OCI-LY1 (cell line): ENCODE measurements at regions not wholly inside any gene's neighbourhood (a gene's known extent, or its start where the extent isn't known, plus 50 kb on each side); places are given as distances from the start of the nearest gene placed in this dataset.

ENCODE experiments used
- H2AFZ ChIP-seq: fragments of 200-600 bp; sonication (generic), shearing (Covaris generic); 2 replicates; pipeline ENCODE4 v1.6.0; 2014; ENCODE audit warnings: antibody characterized with exemption, mild to moderate bottlenecking, low read length
- H3F3A ChIP-seq: fragments of 200-600 bp; sonication (generic), shearing (Covaris generic); 2 replicates; pipeline ENCODE4 v1.6.0; 2014; ENCODE audit warnings: mild to moderate bottlenecking, antibody characterized with exemption, low read length, moderate library complexity; ENCODE audit not compliant: insufficient read depth
- H3K27ac ChIP-seq: fragments of 200-600 bp; sonication (generic); 2 replicates; pipeline ENCODE4 v1.5.1; 2014; ENCODE audit warnings: low read length, mixed run types, mild to moderate bottlenecking, low read depth; ENCODE audit not compliant: poor library complexity, severe bottlenecking
- H3K27me3 ChIP-seq: fragments of 200-600 bp; sonication (generic); 2 replicates; pipeline ENCODE4 v1.6.0; 2014; ENCODE audit warnings: antibody characterized with exemption, mild to moderate bottlenecking, low read length, moderate library complexity; ENCODE audit not compliant: insufficient read depth
- H3K36me3 ChIP-seq: fragments of 200-600 bp; sonication (generic); 2 replicates; pipeline ENCODE4 v1.6.1; 2014; ENCODE audit warnings: mild to moderate bottlenecking, antibody characterized with exemption, low read length, moderate library complexity, mixed read lengths; ENCODE audit not compliant: insufficient read depth
- H3K4me1 ChIP-seq: fragments of 200-600 bp; sonication (generic); 2 replicates; pipeline ENCODE4 v1.5.1; 2014; ENCODE audit warnings: mild to moderate bottlenecking, low read length, moderate library complexity; ENCODE audit not compliant: insufficient read depth, severe bottlenecking
- H3K4me2 ChIP-seq: fragments of 200-600 bp; sonication (generic), shearing (Covaris generic); 2 replicates; pipeline ENCODE4 v1.6.1; 2014; ENCODE audit warnings: low read length
- H3K4me3 ChIP-seq: fragments of 200-600 bp; sonication (generic); 2 replicates; pipeline ENCODE4 v1.5.1; 2014; ENCODE audit warnings: low read length, low read depth, mild to moderate bottlenecking, mixed read lengths; ENCODE audit not compliant: poor library complexity, severe bottlenecking
- H3K79me2 ChIP-seq: fragments of 200-600 bp; shearing (Covaris generic); 2 replicates; pipeline ENCODE4 v1.6.1; 2016; ENCODE audit warnings: mixed run types, low read length, mixed read lengths; ENCODE audit not compliant: insufficient read depth
- H3K9ac ChIP-seq: fragments of 200-600 bp; sonication (generic), shearing (Covaris generic); 2 replicates; pipeline ENCODE4 v1.6.1; 2014; ENCODE audit warnings: mild to moderate bottlenecking, low read length, mixed read lengths
- H3K9me2 ChIP-seq: fragments of 200-600 bp; sonication (generic), shearing (Covaris generic); 2 replicates; pipeline ENCODE4 v1.6.1; 2014; ENCODE audit warnings: low read depth, mild to moderate bottlenecking, low read length, mixed read lengths
- H3K9me3 ChIP-seq: fragments of 200-600 bp; shearing (Covaris generic); 2 replicates; pipeline ENCODE4 v1.6.1; 2014; ENCODE audit warnings: low read length, mixed read lengths
- H4K20me1 ChIP-seq: fragments of 200-600 bp; sonication (generic), shearing (Covaris generic); 2 replicates; pipeline ENCODE4 v1.6.0; 2016; ENCODE audit warnings: mild to moderate bottlenecking, low read length; ENCODE audit not compliant: insufficient read depth
- CTCF ChIP-seq: fragments of 200-600 bp; sonication (generic), shearing (Covaris generic); IDR thresholded peaks from 2 replicates; pipeline ENCODE4 v1.5.1; 2017; ENCODE audit warnings: mild to moderate bottlenecking, antibody characterized with exemption, low read length, moderate library complexity, mixed read lengths
- EZH2 ChIP-seq: fragments of 200-600 bp; sonication (generic), shearing (Covaris generic); IDR thresholded peaks from 2 replicates; pipeline ENCODE4 v1.8.0; 2017; ENCODE audit warnings: borderline replicate concordance, mixed run types, mild to moderate bottlenecking, antibody characterized with exemption, low read length, moderate library complexity, mixed read lengths

- H3K36me3 ChIP-seq, result no peaks in the 10 kb centered on the region
- H3K27ac ChIP-seq, result no peak overlapping the region
- H4K20me1 ChIP-seq, result no peaks in the 10 kb centered on the region
- H3K4me1 ChIP-seq, result no peaks in the 10 kb centered on the region
- no peaks in the 10 kb centered on the region for H3K9me3 ChIP-seq
- no peaks in the 10 kb centered on the region for H3F3A ChIP-seq
- no peak for TF ChIP-seq CTCF
- no peak for TF ChIP-seq EZH2
- no peaks in the 10 kb centered on the region for H3K79me2 ChIP-seq
- H2AFZ ChIP-seq, result no peak overlapping the region
- H3K4me2 ChIP-seq, result no peak overlapping the region
- H3K9ac ChIP-seq, result no peak overlapping the region
- no peak overlapping the region for H3K4me3 ChIP-seq
- H3K9me2 ChIP-seq, result no peaks in the 10 kb centered on the region
- H3K27me3 ChIP-seq, result no peaks in the 10 kb centered on the region
Measured at GRCh38 chr13:26463848-26464247, 93.6 kb upstream of the WASF3 start.

DNA sequence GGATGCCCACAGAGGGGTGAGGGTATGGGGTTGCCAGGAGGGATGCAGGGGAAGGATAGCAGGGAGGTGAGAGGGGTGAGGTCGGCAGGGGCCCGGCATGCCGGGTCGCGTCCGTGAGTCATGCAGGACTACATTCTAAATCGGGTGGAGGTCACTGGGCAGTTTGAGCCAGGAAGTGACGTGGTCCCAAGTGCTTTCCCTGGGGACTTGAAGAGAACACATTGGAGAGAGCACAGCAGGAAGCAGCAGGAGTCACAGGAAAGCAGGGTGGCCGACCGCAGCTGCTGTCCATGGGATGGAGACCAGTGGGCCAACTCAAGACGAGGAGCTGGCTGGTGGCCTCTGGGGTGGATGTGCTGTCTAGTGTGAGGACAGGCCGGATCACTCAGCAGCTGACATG lies 92.0 kb upstream of the WASF3 start:
- Histone ChIP-seq H3K9me3 (no peaks in the 10 kb centered on the region), H3K27ac (no peak overlapping the region), H3K4me1 (no peaks in the 10 kb centered on the region), H3K79me2 (no peaks in the 10 kb centered on the region), H3K4me2 (no peak overlapping the region), H2AFZ (no peak overlapping the region), H4K20me1 (no peaks in the 10 kb centered on the region), H3K36me3 (no peaks in the 10 kb centered on the region), H3K4me3 (no peak overlapping the region), H3K9me2 (no peaks in the 10 kb centered on the region), H3K27me3 (no peaks in the 10 kb centered on the region), H3F3A (no peaks in the 10 kb centered on the region), H3K9ac (no peak overlapping the region)
- TF ChIP-seq EZH2, result no peak
- TF ChIP-seq CTCF, result no peak

- H3K79me2 ChIP-seq, result no peaks in the 10 kb centered on the region
- no peaks in the 10 kb centered on the region for H4K20me1 ChIP-seq
- H3F3A ChIP-seq, result no peaks in the 10 kb centered on the region
- no peak overlapping the region for H2AFZ ChIP-seq
- H3K4me3 ChIP-seq, result no peak overlapping the region
- no peaks in the 10 kb centered on the region for H3K9me2 ChIP-seq
- no peaks in the 10 kb centered on the region for H3K4me1 ChIP-seq
- H3K9ac ChIP-seq, result no peak overlapping the region
- no peaks in the 10 kb centered on the region for H3K36me3 ChIP-seq
- no peaks in the 10 kb centered on the region for H3K27me3 ChIP-seq
- H3K9me3 ChIP-seq, result no peaks in the 10 kb centered on the region
- no peak for TF ChIP-seq EZH2
- TF ChIP-seq CTCF, result no peak
- no peak overlapping the region for H3K4me2 ChIP-seq
- no peak overlapping the region for H3K27ac ChIP-seq
Measured at GRCh38 chr13:26465954-26466353, 91.5 kb upstream of the WASF3 start.
